HK-2 (cell line): ENCODE measurements at regions not wholly inside any gene's neighbourhood (a gene's known extent, or its start where the extent isn't known, plus 50 kb on each side); places are given as distances from the start of the nearest gene placed in this dataset.

ENCODE experiments used
- DNase-seq: peaks from one replicate; pipeline ENCODE4 v3.0.0-alpha.2; 2018; ENCODE audit not compliant: unreplicated experiment

GRCh38 chr14:86997271-86997670 is 995.7 kb downstream of the GALC start:
- no peak for DNase-seq

GRCh38 chr14:86990396-86990795 is 1002.6 kb downstream of the GALC start:
- no peak for DNase-seq

GRCh38 chr14:86989285-86989684 is 1003.7 kb downstream of the GALC start:
- DNase-seq, result no peak

GRCh38 chr14:86987966-86988365 is 1005.0 kb downstream of the GALC start:
- DNase-seq, result no peak

- DNase-seq, result no peak
These were observed 1019.8 kb downstream of the GALC start for GRCh38 chr14:86973177-86973576.

GRCh38 chr14:86971292-86971691 is 1021.7 kb downstream of the GALC start:
- no peak for DNase-seq

GRCh38 chr14:86961106-86961716 is 1031.8 kb downstream of the GALC start:
- no peak for DNase-seq

GRCh38 chr14:86955771-86956354 is 1037.1 kb downstream of the GALC start:
- DNase-seq, result no peak

- DNase-seq, result no peak
These were observed 1038.4 kb downstream of the GALC start for GRCh38 chr14:86954623-86955022.

- no peak for DNase-seq
These were observed 1046.5 kb downstream of the GALC start for GRCh38 chr14:86946446-86946845.

GRCh38 chr14:86944434-86944833 is 1048.5 kb downstream of the GALC start:
- DNase-seq, result no peak

GRCh38 chr14:86943391-86944365 is 1049.3 kb downstream of the GALC start:
- no peak for DNase-seq

GRCh38 chr14:86942936-86943335 is 1050.0 kb downstream of the GALC start:
- DNase-seq, result no peak

GRCh38 chr14:86940106-86940505 is 1052.9 kb downstream of the GALC start:
- DNase-seq, result no peak

GRCh38 chr14:86938320-86938719 is 1054.7 kb downstream of the GALC start:
- peak; percentile 5 for DNase-seq

- DNase-seq, result no peak
These were observed 1056.4 kb downstream of the GALC start for GRCh38 chr14:86936556-86936955.

- DNase-seq, result no peak
These were observed 1057.6 kb downstream of the GALC start for GRCh38 chr14:86935241-86935885.

GRCh38 chr14:86933958-86934595 is 1058.9 kb downstream of the GALC start:
- DNase-seq, result no peak

GRCh38 chr14:86933460-86933859 is 1059.5 kb downstream of the GALC start:
- DNase-seq, result no peak

GRCh38 chr14:86915406-86915805 is 1077.6 kb downstream of the GALC start:
- DNase-seq, result no peak

GRCh38 chr14:86912709-86913108 is 1080.3 kb downstream of the GALC start:
- DNase-seq, result no peak

GRCh38 chr14:86911486-86911885 is 1081.5 kb downstream of the GALC start:
- DNase-seq, result no peak
